Neural crest cell (in vitro differentiated cells): ENCODE measurements at regions not wholly inside any gene's neighbourhood (a gene's known extent, or its start where the extent isn't known, plus 50 kb on each side); places are given as distances from the start of the nearest gene placed in this dataset.

Source experiments
- DNase-seq: peaks from one replicate; pipeline ENCODE4 v3.0.0; 2021; ENCODE audit warnings: low read depth, mixed read lengths, low spot score
- H3K27ac Mint-ChIP-seq: one replicate; pipeline ENCODE4 v1.8.0; 2021; ENCODE audit warnings: mild to moderate bottlenecking, mixed read lengths; ENCODE audit not compliant: unreplicated experiment
- H3K27me3 Mint-ChIP-seq: 2 replicates; pipeline ENCODE4 v1.8.0; 2021; ENCODE audit warnings: low read depth, mild to moderate bottlenecking, mixed read lengths
- H3K36me3 Mint-ChIP-seq: 2 replicates; pipeline ENCODE4 v1.8.0; 2021; ENCODE audit warnings: low read depth, mild to moderate bottlenecking, mixed read lengths
- H3K4me1 Mint-ChIP-seq: 2 replicates; pipeline ENCODE4 v1.8.0; 2021; ENCODE audit warnings: mixed read lengths
- H3K4me3 Mint-ChIP-seq: one replicate; pipeline ENCODE4 v1.8.0; 2021; ENCODE audit warnings: mild to moderate bottlenecking, mixed read lengths
- H3K9me3 Mint-ChIP-seq: 2 replicates; pipeline ENCODE4 v1.8.0; 2021; ENCODE audit warnings: mixed read lengths
- CTCF ChIP-seq: fragments of 200-600 bp; sonication (generic); conservative IDR thresholded peaks from 2 replicates; pipeline ENCODE4 v1.5.0; 2021; ENCODE audit warnings: antibody characterized with exemption, mild to moderate bottlenecking

- DNase-seq: no peak
These were observed 559.0 kb upstream of the SLC10A2 start for GRCh38 chr13:103625194-103625593.

GRCh38 chr13:103618151-103618550, 551.9 kb upstream of the SLC10A2 start:
- TF ChIP-seq CTCF: no peak
- Mint-ChIP-seq H3K27me3 (no peaks in the 10 kb centered on the region), H3K4me1 (peaks cover 42% of the 10 kb centered on the region), H3K4me3 (no peak overlapping the region), H3K9me3 (peaks cover 3% of the 10 kb centered on the region), H3K36me3 (peaks cover 9% of the 10 kb centered on the region), H3K27ac (peak overlapping the region; percentile 16)
- DNase-seq: no peak

More at GRCh38 chr13:103625194-103625593, 559.0 kb upstream of the SLC10A2 start:
- H3K4me1 Mint-ChIP-seq: no peaks in the 10 kb centered on the region
- no peak overlapping the region for H3K4me3 Mint-ChIP-seq
- TF ChIP-seq CTCF: no peak
- peak overlapping the region; percentile 43 for H3K27ac Mint-ChIP-seq
- no peaks in the 10 kb centered on the region for H3K36me3 Mint-ChIP-seq
- H3K27me3 Mint-ChIP-seq: no peaks in the 10 kb centered on the region
- peaks cover 2% of the 10 kb centered on the region for H3K9me3 Mint-ChIP-seq

- peaks cover 60% of the 10 kb centered on the region for H3K4me1 Mint-ChIP-seq
- peak overlapping the region; percentile 5 for H3K4me3 Mint-ChIP-seq
- H3K27me3 Mint-ChIP-seq: no peaks in the 10 kb centered on the region
- no peak for TF ChIP-seq CTCF
- peaks cover 10% of the 10 kb centered on the region for H3K36me3 Mint-ChIP-seq
- no peak overlapping the region for H3K27ac Mint-ChIP-seq
- DNase-seq: no peak
- H3K9me3 Mint-ChIP-seq: peaks cover 3% of the 10 kb centered on the region
These were observed 549.6 kb upstream of the SLC10A2 start for GRCh38 chr13:103615771-103616170.

- TF ChIP-seq CTCF: no peak
- Mint-ChIP-seq H3K9me3 (peaks cover 3% of the 10 kb centered on the region), H3K36me3 (peaks cover 14% of the 10 kb centered on the region), H3K4me3 (no peak overlapping the region), H3K4me1 (peaks cover 66% of the 10 kb centered on the region), H3K27me3 (no peaks in the 10 kb centered on the region), H3K27ac (no peak overlapping the region)
- DNase-seq: no peak
These were observed 548.5 kb upstream of the SLC10A2 start for GRCh38 chr13:103614761-103615160.

GRCh38 chr13:103607995-103608394, 541.8 kb upstream of the SLC10A2 start:
- H3K4me1 Mint-ChIP-seq: peaks cover 22% of the 10 kb centered on the region
- no peaks in the 10 kb centered on the region for H3K27me3 Mint-ChIP-seq
- DNase-seq: no peak
- no peak overlapping the region for H3K4me3 Mint-ChIP-seq
- peaks cover 6% of the 10 kb centered on the region for H3K9me3 Mint-ChIP-seq
- H3K27ac Mint-ChIP-seq: no peak overlapping the region
- TF ChIP-seq CTCF: no peak
- peaks cover 10% of the 10 kb centered on the region for H3K36me3 Mint-ChIP-seq
